Liver (tissue), 8 donors: ENCODE measurements at regions not wholly inside any gene's neighbourhood (a gene's known extent, or its start where the extent isn't known, plus 50 kb on each side); places are given as distances from the start of the nearest gene placed in this dataset.

ENCODE experiments used
- DNase-seq: peaks from one replicate; pipeline ENCODE4 v3.0.0-alpha.2; 2017; ENCODE audit warnings: low spot score
- H3K27ac ChIP-seq, 2 donors: one replicate each; pipeline ENCODE4 v1.7.0; 2013; ENCODE audit warnings: inconsistent platforms in 2 of 2, low read length in 2 of 2, control low read depth in 1 of 2, low read depth in 1 of 2, mild to moderate bottlenecking in 1 of 2
- H3K27me3 ChIP-seq, 4 donors: one replicate each; pipeline versions ENCODE4 v1.6.1 to v1.7.0; 2013; ENCODE audit warnings: low read length in 3 of 4, inconsistent platforms in 1 of 4, mild to moderate bottlenecking in 1 of 4, moderate library complexity in 1 of 4; ENCODE audit not compliant: control insufficient read depth in 4 of 4, insufficient read depth in 4 of 4
- H3K36me3 ChIP-seq, 4 donors: one replicate each; pipeline versions ENCODE4 v1.6.1 to v1.7.0; 2013; ENCODE audit warnings: low read length in 3 of 4, mild to moderate bottlenecking in 3 of 4, low read depth in 1 of 4, moderate library complexity in 1 of 4; ENCODE audit not compliant: control insufficient read depth in 4 of 4, insufficient read depth in 3 of 4
- H3K4me1 ChIP-seq, 4 donors: one replicate each; pipeline versions ENCODE4 v1.6.1 to v1.7.0; 2013; ENCODE audit warnings: low read length in 3 of 4, mild to moderate bottlenecking in 3 of 4, moderate library complexity in 1 of 4; ENCODE audit not compliant: control insufficient read depth in 4 of 4, insufficient read depth in 4 of 4
- H3K4me3 ChIP-seq, 3 donors: one replicate each; pipeline versions ENCODE4 v1.6.1 to v1.7.0; 2013; ENCODE audit warnings: low read length in 3 of 3, control low read depth in 1 of 3, low read depth in 1 of 3, mild to moderate bottlenecking in 1 of 3
- H3K9ac ChIP-seq, 2 donors: one replicate each; pipeline ENCODE4 v1.7.0; 2013; ENCODE audit warnings: low read length in 2 of 2, mild to moderate bottlenecking in 2 of 2, moderate library complexity in 2 of 2, control low read depth in 1 of 2, low read depth in 1 of 2
- H3K9me3 ChIP-seq, 4 donors: one replicate each; pipeline versions ENCODE4 v1.6.1 to v1.7.0; 2013; ENCODE audit warnings: low read length in 3 of 4; ENCODE audit not compliant: control insufficient read depth in 4 of 4
- FOXA1 ChIP-seq: IDR thresholded peaks from 2 replicates; pipeline ENCODE4 v1.6.1; 2016; ENCODE audit warnings: antibody characterized with exemption
- FOXA2 ChIP-seq: IDR thresholded peaks from 2 replicates; pipeline ENCODE4 v1.6.1; 2016; ENCODE audit warnings: antibody characterized with exemption
- HNF4A ChIP-seq, 2 donors: conservative IDR thresholded peaks; 2 replicates each; pipeline ENCODE4 v1.6.1; 2016; ENCODE audit warnings: antibody characterized with exemption in 2 of 2, mild to moderate bottlenecking in 2 of 2
- JUND ChIP-seq, 2 donors: IDR thresholded peaks; 2 replicates each; pipeline ENCODE4 v1.6.1; 2016; ENCODE audit warnings: antibody characterized with exemption in 2 of 2
- RXRA ChIP-seq, 2 donors: IDR thresholded peaks; 2 replicates each; pipeline ENCODE4 v1.6.1; 2017 to 2018; ENCODE audit warnings: antibody characterized with exemption in 2 of 2, mild to moderate bottlenecking in 1 of 2
- SP1 ChIP-seq: IDR thresholded peaks from 2 replicates; pipeline ENCODE4 v1.6.1; 2018; ENCODE audit warnings: antibody characterized with exemption, mild to moderate bottlenecking
- WGBS: extraction: QIAGEN DNeasy Blood & Tissue Kit; methylation state at CpG from one replicate; pipeline ENCODE4 v1.1.7; 2013; 5-methylcytosine and 5-hydroxymethylcytosine counted together
- TF ChIP-seq, protein P1 (sequence below): IDR thresholded peaks from 2 replicates; pipeline ENCODE4 v1.6.1; 2016; ENCODE audit warnings: antibody characterized with exemption, mild to moderate bottlenecking
- TF ChIP-seq, protein P2 (sequence below): fragments of 150-350 bp; IDR thresholded peaks from 2 replicates; pipeline ENCODE4 v1.5.1; 2017; ENCODE audit warnings: improper control_type of control experiment, low read depth, low read length; ENCODE audit not compliant: missing input control
- TF ChIP-seq, protein P3 (sequence below): IDR thresholded peaks from 2 replicates; pipeline ENCODE4 v1.6.1; 2016; ENCODE audit warnings: antibody characterized with exemption
- donor health status: healthy.
- donor health status: healthy.
- donor health status: healthy.
- donor health status: healthy.
- donor health status: healthy.

DNA sequence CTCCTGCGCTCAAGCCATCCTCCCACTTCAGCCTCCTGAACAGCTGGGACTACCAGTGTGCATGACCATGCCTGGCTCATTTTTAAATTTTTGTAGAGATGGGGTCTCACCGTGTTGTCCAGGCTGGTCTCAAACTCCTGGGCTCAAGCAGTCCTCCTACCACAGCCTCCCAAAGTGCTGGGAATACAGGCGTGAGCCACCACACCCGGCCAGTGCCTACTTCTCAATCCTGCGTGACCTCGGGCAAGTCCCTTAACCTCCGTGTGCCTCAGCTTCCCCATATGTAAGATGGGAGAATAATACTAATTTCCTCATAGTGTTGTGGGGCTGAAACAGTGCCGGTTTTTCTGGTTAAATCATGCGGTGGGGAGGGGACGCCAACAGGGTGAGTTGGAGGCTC lies 143.5 kb upstream of the CIBAR2 start (continued):
- TF ChIP-seq, protein P1, sequence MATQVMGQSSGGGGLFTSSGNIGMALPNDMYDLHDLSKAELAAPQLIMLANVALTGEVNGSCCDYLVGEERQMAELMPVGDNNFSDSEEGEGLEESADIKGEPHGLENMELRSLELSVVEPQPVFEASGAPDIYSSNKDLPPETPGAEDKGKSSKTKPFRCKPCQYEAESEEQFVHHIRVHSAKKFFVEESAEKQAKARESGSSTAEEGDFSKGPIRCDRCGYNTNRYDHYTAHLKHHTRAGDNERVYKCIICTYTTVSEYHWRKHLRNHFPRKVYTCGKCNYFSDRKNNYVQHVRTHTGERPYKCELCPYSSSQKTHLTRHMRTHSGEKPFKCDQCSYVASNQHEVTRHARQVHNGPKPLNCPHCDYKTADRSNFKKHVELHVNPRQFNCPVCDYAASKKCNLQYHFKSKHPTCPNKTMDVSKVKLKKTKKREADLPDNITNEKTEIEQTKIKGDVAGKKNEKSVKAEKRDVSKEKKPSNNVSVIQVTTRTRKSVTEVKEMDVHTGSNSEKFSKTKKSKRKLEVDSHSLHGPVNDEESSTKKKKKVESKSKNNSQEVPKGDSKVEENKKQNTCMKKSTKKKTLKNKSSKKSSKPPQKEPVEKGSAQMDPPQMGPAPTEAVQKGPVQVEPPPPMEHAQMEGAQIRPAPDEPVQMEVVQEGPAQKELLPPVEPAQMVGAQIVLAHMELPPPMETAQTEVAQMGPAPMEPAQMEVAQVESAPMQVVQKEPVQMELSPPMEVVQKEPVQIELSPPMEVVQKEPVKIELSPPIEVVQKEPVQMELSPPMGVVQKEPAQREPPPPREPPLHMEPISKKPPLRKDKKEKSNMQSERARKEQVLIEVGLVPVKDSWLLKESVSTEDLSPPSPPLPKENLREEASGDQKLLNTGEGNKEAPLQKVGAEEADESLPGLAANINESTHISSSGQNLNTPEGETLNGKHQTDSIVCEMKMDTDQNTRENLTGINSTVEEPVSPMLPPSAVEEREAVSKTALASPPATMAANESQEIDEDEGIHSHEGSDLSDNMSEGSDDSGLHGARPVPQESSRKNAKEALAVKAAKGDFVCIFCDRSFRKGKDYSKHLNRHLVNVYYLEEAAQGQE = no peak
- TF ChIP-seq SP1 = no peak

DNA sequence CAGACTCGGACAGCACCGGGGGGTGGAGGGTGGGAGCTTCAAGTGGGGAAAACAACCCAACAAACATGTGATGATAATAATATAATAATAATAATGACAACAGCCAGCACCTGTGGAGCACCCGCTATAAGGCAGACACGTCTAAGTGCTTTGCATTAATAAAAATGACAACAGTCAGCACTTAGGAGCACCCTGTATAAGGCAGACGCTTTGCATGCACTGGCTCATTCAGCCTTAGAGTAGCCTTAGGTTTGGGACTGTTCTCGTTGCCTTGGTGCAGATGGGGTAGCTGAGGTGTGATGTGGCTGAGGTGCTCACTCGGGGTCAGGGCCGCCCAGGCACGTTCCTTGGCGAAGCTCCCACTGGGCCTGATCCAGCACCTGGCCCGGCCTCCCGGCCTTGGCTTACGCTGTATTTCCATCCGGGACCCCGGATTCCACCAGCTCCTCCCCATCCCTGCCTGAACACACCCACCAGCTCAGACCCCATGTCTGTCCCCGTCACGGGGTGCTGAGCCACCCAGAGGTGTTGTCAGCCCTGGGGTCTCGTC lies 144.0 kb upstream of the CIBAR2 start:
- Histone ChIP-seq H3K36me3 (no peaks in the 10 kb centered on the region), H3K4me1 (peaks cover 0 to 27% (median 18%) of the 10 kb centered on the region in 4 donors), H3K9ac (no peak overlapping the region), H3K4me3 (no peak overlapping the region), H3K9me3 (no peaks in the 10 kb centered on the region), H3K27ac (no peak overlapping the region), H3K27me3 (no peaks in the 10 kb centered on the region)
- DNase-seq = no peak
- 63% methylated on average over 18 of the region's 18 CpGs for WGBS
- peak in 1 of 2 donors; percentile 55 for TF ChIP-seq RXRA (IDR thresholded peaks at IDR 0.05)
- TF ChIP-seq JUND (IDR thresholded peaks at IDR 0.05) = peak in 1 of 2 donors; percentile 19
- TF ChIP-seq HNF4A (conservative IDR thresholded peaks at IDR 0.05) = peak in 1 of 2 donors; percentile 23
- no peak for TF ChIP-seq FOXA1

DNA sequence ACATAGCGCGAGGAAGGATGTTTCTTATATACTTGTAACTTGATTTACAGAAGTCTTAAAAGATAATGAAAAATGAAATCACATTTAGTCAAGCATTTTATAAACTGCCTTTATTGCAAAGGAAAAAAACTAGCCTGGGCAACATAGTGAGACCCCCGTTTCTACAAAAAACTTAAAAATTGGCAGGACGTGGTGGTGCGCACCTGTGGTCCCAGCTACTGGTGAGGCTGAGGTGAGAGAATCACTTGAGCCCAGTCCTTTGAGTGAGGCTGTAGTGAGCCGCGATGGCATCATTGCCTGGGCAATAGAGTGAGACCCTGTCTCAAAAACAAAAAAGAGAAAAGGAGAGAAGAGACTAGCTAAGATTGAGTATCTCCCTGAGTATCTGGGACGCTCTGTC lies 145.2 kb upstream of the CIBAR2 start:
- Histone ChIP-seq H3K4me1 (peaks cover 0 to 24% (median 17%) of the 10 kb centered on the region in 4 donors), H3K36me3 (no peaks in the 10 kb centered on the region), H3K27ac (no peak overlapping the region), H3K9me3 (no peaks in the 10 kb centered on the region), H3K9ac (no peak overlapping the region), H3K27me3 (no peaks in the 10 kb centered on the region), H3K4me3 (no peak overlapping the region)
- 97% methylated on average over 8 of the region's 8 CpGs for WGBS
- TF ChIP-seq, protein P2, sequence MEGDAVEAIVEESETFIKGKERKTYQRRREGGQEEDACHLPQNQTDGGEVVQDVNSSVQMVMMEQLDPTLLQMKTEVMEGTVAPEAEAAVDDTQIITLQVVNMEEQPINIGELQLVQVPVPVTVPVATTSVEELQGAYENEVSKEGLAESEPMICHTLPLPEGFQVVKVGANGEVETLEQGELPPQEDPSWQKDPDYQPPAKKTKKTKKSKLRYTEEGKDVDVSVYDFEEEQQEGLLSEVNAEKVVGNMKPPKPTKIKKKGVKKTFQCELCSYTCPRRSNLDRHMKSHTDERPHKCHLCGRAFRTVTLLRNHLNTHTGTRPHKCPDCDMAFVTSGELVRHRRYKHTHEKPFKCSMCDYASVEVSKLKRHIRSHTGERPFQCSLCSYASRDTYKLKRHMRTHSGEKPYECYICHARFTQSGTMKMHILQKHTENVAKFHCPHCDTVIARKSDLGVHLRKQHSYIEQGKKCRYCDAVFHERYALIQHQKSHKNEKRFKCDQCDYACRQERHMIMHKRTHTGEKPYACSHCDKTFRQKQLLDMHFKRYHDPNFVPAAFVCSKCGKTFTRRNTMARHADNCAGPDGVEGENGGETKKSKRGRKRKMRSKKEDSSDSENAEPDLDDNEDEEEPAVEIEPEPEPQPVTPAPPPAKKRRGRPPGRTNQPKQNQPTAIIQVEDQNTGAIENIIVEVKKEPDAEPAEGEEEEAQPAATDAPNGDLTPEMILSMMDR = no peak
- TF ChIP-seq, protein P3, sequence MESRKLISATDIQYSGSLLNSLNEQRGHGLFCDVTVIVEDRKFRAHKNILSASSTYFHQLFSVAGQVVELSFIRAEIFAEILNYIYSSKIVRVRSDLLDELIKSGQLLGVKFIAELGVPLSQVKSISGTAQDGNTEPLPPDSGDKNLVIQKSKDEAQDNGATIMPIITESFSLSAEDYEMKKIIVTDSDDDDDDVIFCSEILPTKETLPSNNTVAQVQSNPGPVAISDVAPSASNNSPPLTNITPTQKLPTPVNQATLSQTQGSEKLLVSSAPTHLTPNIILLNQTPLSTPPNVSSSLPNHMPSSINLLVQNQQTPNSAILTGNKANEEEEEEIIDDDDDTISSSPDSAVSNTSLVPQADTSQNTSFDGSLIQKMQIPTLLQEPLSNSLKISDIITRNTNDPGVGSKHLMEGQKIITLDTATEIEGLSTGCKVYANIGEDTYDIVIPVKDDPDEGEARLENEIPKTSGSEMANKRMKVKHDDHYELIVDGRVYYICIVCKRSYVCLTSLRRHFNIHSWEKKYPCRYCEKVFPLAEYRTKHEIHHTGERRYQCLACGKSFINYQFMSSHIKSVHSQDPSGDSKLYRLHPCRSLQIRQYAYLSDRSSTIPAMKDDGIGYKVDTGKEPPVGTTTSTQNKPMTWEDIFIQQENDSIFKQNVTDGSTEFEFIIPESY = no peak
- TF ChIP-seq RXRA (IDR thresholded peaks at IDR 0.05) (no peak), FOXA1 (no peak), SP1 (no peak), FOXA2 (no peak)
- DNase-seq = no peak
